ENCODE measurements at regions not wholly inside any gene's neighbourhood (a gene's known extent, or its start where the extent isn't known, plus 50 kb on each side); places are given as distances from the start of the nearest gene placed in this dataset.

DNA sequence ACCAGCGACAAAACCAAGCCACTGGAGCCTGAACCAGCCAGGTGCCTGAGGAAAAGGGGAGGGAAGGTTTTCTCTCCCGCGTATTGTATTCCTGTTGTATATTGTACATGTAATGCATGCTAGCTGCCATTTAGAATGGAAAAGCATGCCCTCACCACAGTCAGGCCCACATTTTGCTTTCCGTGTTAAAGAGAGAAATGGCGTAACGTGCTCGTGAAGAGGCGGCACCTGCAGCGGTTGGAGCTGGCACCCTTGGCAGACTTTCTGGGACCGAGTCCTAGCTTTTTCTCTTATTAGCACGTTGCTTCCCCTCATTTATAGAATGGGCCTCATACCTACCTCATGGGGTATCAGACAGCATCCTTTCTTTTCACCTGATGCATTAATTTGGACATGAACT, 135.3 kb upstream of the IRF2BP2 start:
- no peak for TF ChIP-seq EZH2 (IDR thresholded peaks at IDR 0.05; ENCODE audit: borderline replicate concordance, low read depth, low read length)
- TF ChIP-seq FOXJ3 (CRISPR knock-in tag; IDR thresholded peaks at IDR 0.05) = no peak
- no peak for TF ChIP-seq ERF (CRISPR knock-in tag; IDR thresholded peaks at IDR 0.05)
- TF ChIP-seq, protein P1, sequence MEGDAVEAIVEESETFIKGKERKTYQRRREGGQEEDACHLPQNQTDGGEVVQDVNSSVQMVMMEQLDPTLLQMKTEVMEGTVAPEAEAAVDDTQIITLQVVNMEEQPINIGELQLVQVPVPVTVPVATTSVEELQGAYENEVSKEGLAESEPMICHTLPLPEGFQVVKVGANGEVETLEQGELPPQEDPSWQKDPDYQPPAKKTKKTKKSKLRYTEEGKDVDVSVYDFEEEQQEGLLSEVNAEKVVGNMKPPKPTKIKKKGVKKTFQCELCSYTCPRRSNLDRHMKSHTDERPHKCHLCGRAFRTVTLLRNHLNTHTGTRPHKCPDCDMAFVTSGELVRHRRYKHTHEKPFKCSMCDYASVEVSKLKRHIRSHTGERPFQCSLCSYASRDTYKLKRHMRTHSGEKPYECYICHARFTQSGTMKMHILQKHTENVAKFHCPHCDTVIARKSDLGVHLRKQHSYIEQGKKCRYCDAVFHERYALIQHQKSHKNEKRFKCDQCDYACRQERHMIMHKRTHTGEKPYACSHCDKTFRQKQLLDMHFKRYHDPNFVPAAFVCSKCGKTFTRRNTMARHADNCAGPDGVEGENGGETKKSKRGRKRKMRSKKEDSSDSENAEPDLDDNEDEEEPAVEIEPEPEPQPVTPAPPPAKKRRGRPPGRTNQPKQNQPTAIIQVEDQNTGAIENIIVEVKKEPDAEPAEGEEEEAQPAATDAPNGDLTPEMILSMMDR (IDR thresholded peaks at IDR 0.05 in 2 of 3, conservative IDR thresholded peaks at IDR 0.05 in 1 of 3; ENCODE audit: insufficient read depth in 2 of 3, low read depth in 1 of 3, low read length in 3 of 3) = no peak
- no peak for TF ChIP-seq IFI16 (CRISPR knock-in tag; IDR thresholded peaks at IDR 0.05)

All from K562 (cell line).